ENCODE measurements at regions not wholly inside any gene's neighbourhood (a gene's known extent, or its start where the extent isn't known, plus 50 kb on each side); places are given as distances from the start of the nearest gene placed in this dataset.

GRCh38 chrX:77174680-77175519 lies 272.3 kb upstream of the FGF16 start:
- TF ChIP-seq CTCF (optimal IDR thresholded peaks at IDR 0.05 in 1 of 3, IDR thresholded peaks at IDR 0.05 in 1 of 3, conservative IDR thresholded peaks at IDR 0.05 in 1 of 3; ENCODE audit: extremely low read depth in 1 of 3, insufficient read depth in 2 of 3, low read length in 3 of 3) (no peak), EZH2 (IDR thresholded peaks at IDR 0.05; ENCODE audit: low read length) (no peak)
